ENCODE measurements at regions not wholly inside any gene's neighbourhood (a gene's known extent, or its start where the extent isn't known, plus 50 kb on each side); places are given as distances from the start of the nearest gene placed in this dataset.

- no peak for TF ChIP-seq CTCF (IDR thresholded peaks at IDR 0.05 in 2 of 3, conservative IDR thresholded peaks at IDR 0.05 in 1 of 3; ENCODE audit: borderline replicate concordance in 1 of 3, insufficient read depth in 1 of 3, low read depth in 2 of 3, low read length in 2 of 3)
- TF ChIP-seq POLR2A (IDR thresholded peaks at IDR 0.05; ENCODE audit: borderline replicate concordance, extremely low read depth, insufficient read depth, insufficient read length), result no peak
- TF ChIP-seq EZH2 (IDR thresholded peaks at IDR 0.05), result no peak
- no peak for TF ChIP-seq ELF1 (IDR thresholded peaks at IDR 0.05; ENCODE audit: borderline replicate concordance, low read depth)
These were observed 339.1 kb upstream of the RBFOX1 start for GRCh38 chr16:6993544-6993943.
